ENCODE measurements at regions not wholly inside any gene's neighbourhood (a gene's known extent, or its start where the extent isn't known, plus 50 kb on each side); places are given as distances from the start of the nearest gene placed in this dataset.
"Not testable (repeated sequence)": the region's sequence is repeated elsewhere in the genome, so short reads cannot be mapped to it uniquely, and the experiment has no call there.

DNA sequence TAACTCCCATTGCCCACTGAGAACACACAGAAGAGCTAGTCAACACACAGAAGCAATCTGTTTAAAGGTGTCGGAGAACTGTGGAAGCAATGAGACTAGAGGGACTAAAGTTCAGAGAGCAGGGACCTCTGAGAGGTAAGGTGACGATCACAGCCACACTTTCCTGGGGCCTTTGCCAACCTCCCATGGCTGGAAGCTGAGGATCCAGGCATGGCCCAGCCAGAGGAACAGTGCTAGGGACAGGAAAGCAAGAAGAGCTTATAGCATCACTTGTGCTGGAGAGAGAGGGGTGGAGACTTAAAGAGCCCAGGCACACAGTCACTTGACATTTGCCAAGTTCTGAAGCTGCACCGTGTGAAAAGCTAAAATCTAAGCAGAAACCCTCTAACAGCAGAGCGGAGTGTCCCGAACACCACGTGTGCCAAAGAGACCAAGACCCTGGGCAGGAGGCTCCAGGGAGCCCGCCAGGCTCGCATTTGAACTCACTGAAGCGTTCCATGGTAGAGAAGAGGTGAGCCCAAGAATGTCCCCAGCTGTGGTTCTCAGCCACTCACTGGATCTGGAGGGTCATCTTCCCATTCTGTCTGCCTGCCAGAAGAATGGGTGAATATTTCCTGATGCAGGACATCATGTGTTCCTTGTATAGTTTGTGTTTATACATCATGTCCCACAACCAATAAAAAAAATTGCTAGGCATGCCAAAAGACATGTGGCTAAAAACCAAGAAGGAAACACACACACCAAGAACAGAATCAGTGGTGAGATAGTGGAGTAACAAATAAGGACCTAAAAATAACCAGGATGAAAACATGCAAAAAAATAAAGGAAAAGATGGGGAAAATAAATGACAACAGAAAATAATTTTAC lies 174.0 kb upstream of the C14orf180 start:
- DNase-seq: no peak

GRCh38 chr14:104406831-104407230 lies 172.7 kb upstream of the C14orf180 start:
- no peak for DNase-seq

DNA sequence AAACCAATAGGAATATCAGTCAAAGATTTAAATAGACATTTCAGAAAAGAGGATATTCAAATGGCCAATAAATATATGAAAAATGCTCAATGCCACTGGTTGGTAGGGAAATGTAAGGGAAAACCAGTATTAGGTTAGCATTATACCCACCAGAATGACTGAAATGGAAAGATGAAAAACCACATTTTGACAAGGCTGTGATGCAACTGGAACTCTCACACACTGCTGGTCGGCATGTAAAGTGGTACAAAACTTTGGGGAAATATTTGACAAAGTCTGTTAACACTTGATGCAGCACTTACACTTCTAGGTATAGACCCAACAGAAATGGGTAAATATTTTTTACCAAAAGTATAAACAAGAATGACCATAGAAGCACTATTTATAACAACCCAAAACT lies 163.2 kb upstream of the C14orf180 start:
- no peak for DNase-seq

GRCh38 chr14:104419865-104420505 lies 159.6 kb upstream of the C14orf180 start:
- no peak for DNase-seq

GRCh38 chr14:104420523-104420922 lies 159.0 kb upstream of the C14orf180 start:
- DNase-seq: not testable (repeated sequence)

GRCh38 chr14:104420990-104421389 lies 158.6 kb upstream of the C14orf180 start:
- DNase-seq: no peak

GRCh38 chr14:104421401-104421821 lies 158.2 kb upstream of the C14orf180 start:
- no peak for DNase-seq

GRCh38 chr14:104421892-104422828 lies 157.4 kb upstream of the C14orf180 start:
- DNase-seq: no peak

DNA sequence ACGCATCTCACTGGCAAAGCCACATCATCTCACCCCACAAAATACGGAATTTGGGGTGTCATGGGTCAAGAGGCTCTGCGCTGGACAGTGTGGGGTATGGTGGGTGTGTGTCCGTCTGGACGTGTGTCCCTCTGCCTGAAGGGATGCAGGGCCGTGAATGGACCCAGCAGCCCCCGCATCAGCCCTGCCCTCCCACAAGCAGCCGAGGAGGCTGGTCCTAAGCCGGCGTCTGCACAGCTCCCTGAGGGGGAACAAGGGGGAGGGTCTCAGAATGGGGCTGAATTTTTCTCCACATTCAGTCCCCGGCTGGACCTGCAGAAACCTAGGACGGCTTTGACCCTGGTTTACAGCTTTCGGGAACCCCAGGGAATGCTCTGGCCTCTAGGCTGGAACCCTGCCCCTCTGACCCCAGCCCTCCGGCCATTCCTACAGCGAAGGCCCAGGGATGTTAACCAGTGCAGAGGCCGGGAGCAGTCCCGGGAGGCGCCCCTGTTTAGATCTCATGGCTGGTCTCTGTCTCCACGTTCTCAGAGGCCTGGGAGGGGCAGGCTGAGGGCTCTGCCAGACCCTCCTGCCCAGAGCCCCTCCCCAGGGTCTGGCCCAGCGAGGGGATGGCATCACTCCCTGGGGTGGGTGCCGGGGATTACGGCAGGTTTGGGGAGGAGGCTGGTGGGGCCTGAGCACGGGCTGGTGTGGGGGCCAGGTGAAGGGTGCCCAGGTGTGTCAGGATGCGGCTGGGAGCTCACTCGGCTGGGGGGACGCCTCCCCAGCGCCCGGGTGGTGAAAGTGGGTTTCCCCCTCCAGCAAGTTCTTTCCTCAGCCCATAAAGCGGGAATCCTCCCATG lies 156.5 kb upstream of the C14orf180 start:
- DNase-seq: no peak

DNA sequence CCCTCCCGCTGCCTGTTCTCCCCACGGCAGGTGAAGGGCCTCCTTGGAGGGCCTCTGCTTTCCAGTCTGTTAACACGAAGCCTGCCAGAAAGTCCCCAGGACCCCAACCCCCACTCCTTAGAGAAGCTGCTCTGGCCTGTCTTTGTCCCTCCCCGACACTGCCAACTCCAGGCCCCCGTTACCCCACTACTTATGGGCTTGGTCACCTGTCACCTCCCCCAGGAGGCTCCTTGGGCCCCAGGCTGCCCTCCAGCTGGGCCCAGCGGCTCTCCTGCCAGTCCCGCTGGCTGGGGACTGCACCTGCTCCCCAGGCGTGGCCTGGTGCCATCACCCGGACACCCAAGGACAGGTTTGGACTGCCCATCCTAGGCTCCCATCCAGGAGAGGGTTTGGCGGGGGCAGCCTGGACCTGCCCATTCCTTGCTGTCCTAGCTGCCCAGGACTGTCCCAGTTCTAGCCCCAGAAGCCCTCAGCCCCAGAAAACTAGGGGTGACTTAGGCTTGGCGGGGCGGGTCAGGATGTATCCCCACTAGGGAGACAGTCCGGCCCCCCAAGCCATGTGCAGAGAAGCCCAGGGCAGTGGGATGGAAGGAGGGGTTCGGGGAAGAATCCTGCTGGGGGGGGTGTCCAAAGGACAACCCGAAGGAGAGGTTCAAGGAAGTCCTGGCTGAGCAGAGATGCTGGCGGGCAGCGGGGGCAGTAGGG lies 155.7 kb upstream of the C14orf180 start:
- no peak for DNase-seq

GRCh38 chr14:104424406-104425072 lies 155.0 kb upstream of the C14orf180 start:
- DNase-seq: no peak

- DNase-seq: no peak
These were observed 154.3 kb upstream of the C14orf180 start for GRCh38 chr14:104425171-104425681.

DNA sequence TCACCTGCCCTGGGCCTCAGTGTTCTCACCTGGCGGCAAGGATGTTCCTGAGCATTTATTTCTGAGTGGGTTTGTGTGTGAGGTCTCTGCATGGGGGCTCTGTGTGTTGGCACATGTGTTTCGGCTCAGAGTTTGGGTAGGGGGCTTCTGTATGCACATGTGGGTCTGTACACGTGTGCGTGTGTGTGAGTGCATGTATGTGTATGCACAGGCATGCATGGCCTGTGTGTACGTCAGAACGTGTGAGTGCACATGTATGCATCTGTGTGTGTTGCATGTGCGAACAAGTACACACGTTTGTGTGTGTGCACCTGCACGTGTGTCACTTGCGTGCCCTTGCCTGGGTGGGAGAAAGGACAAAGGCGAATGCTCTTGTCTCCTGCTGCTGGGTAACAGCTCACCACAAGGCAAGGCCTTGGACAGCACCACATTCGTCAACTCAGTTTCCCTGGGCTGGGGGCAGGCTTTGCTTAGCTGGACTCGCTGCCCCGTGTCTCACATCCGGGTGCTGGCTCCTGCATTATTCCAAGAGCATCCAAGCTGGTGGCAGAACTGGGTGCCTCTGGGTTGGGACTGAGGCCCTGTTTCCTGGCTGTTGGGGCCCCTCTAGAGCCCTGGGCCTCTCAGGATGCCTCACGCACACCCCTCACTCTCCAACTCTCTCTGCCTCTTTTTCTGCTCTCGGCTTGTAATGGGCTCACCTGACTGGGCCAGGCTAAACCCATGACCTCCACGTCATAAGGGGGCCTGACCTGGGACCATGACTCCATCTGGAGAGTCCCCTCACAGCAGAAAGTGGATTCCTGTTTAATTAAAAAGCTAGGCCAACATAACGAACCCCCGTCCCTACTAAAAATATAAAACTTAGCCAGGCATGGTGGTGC lies 153.6 kb upstream of the C14orf180 start:
- DNase-seq: no peak

DNA sequence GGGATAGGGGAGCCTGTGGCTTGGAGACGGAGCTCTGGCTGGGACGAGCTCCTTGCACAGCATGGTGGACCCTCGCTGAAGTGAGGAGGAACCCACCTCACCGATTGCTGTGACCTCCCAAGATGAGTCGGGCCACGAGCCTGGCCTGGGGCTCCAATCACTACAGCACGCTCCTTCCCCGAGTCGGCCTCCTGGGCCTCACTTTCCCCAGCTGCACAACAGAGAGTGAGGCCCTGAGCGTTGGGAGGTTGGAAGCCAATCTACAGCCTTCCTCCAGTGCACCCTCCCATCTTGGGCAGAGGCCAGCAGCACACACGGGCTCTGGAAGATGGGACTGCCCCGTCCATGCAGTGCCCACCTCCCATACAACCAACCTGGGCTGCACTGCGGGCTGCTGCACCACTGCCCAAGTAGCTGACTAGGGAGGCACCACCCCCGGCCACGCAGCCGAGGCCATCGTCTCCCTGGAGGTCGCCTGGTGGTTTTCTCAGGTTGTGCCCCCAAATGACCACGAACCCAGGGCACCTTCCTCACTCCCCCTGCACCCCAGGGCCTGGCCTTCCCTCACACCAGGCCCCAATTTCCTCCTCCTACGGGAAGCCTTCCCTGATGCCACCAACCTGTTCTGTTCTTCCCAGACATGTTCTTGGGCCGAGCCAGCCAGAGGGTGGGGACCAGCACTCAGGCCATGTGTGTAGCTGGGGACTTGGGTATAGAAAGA lies 152.3 kb upstream of the C14orf180 start:
- no peak for DNase-seq

DNA sequence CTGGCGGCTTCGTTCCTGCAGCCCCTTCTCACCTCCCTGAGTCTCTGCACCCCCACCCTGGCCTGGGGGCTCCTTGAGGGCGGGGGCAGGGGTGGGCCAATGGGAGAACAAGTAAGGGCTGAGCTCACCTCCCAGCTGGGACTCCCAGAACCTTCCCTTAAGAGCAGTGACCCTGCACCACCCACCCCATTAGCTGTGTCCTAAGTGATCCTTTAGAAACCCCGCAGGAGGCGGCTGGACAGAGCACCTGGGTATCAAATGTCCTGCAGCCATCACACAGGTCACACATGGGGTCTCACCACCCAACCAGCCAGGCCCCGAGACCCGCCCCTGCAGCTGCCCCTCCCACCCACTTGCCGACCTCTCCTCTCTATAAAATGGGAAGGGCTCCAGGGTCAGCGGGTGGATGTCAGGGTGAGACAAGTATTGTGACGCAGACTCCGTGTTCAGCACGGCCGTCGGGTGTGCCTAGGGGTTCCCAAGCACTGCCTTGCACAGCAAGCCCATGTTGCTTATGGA lies 151.2 kb upstream of the C14orf180 start:
- DNase-seq: no peak

GRCh38 chr14:104428860-104429259 lies 150.7 kb upstream of the C14orf180 start:
- no peak for DNase-seq

DNA sequence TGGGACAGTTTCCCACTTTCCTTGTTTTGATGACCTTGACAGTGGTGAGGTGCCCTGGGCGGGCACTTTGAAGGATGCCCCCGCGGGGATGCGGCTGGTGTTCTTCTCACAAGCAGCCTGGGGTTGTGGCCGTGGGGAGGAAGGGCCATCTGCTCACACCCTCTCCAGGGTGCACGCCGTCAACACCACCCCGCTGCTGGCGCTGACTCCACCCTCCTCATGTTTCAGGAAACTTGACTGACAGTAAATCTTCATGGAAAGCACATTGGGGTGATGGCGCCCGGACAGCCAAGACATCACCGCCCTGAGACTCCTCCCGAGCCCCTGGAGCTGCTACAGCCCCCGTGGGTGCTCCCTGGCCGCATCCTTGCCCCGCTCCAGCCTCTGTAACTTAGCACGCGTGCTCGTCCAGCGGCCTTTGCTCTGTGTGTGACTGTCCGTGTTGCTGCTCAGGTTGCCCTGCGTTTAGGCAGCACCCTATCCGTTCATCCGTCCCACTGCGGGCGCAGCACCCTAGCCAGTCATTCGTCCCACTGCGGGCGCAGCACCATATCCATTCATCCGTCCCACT lies 150.2 kb upstream of the C14orf180 start:
- DNase-seq: no peak

- no peak for DNase-seq
These were observed 148.1 kb upstream of the C14orf180 start for GRCh38 chr14:104431351-104431928.

Measured in AML-193 (cell line).